ENCODE measurements at regions not wholly inside any gene's neighbourhood (a gene's known extent, or its start where the extent isn't known, plus 50 kb on each side); places are given as distances from the start of the nearest gene placed in this dataset.

GRCh38 chr12:127909041-127909440 is 357.9 kb upstream of the TMEM132C start:
- TF ChIP-seq CTCF (IDR thresholded peaks at IDR 0.05; ENCODE audit: low read length), result no peak
- TF ChIP-seq EZH2 (IDR thresholded peaks at IDR 0.05; ENCODE audit: borderline replicate concordance, low read length), result no peak
